ENCODE measurements at regions not wholly inside any gene's neighbourhood (a gene's known extent, or its start where the extent isn't known, plus 50 kb on each side); places are given as distances from the start of the nearest gene placed in this dataset.
"Not testable (repeated sequence)": the region's sequence is repeated elsewhere in the genome, so short reads cannot be mapped to it uniquely, and the experiment has no call there.

DNA sequence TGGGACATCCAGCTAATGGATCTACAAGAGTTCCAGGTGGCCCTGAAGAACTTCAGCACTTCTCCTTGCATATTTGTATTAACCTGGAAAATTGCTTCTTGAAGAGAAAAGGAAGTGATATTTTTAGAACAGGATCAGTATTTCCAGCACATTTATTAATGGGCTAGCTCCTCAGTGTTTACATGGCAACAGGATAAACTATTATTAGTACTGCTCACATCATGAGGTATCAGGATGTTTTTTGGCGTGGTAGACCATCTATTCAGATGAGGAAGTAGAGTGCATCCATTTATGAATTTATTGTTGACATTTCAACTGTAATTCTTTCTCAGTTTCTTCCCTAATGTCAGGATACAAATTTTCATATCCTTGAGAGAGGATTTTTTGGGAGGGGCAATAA is 144.4 kb downstream of the KCNRG start:
- no peak for DNase-seq

GRCh38 chr13:50161052-50161451 is 145.8 kb downstream of the KCNRG start:
- DNase-seq, result no peak

DNA sequence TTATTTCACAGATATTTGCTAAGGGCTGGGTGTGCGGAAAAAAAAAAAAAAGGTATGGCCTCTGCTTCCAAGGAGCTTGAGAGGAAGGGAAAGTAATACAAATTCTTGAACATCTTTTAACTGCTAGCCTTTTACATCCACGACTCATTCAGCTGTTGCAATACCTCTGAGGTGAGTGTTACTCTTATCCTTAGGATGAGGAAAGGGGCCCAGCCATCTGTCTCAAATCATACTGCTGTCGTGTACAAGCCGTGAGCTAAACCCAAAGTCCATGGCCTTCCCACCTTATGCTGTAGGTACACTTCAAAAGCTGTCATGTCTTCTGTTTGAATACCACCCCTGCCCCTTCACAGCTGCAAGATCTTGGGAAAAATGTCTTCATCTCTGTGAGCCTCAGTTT is 146.8 kb downstream of the KCNRG start:
- no peak for DNase-seq

GRCh38 chr13:50162567-50162966 is 147.3 kb downstream of the KCNRG start:
- DNase-seq, result no peak

GRCh38 chr13:50167224-50167947 is 152.1 kb downstream of the KCNRG start:
- no peak for DNase-seq

GRCh38 chr13:50167967-50168366 is 152.7 kb downstream of the KCNRG start:
- no peak for DNase-seq

DNA sequence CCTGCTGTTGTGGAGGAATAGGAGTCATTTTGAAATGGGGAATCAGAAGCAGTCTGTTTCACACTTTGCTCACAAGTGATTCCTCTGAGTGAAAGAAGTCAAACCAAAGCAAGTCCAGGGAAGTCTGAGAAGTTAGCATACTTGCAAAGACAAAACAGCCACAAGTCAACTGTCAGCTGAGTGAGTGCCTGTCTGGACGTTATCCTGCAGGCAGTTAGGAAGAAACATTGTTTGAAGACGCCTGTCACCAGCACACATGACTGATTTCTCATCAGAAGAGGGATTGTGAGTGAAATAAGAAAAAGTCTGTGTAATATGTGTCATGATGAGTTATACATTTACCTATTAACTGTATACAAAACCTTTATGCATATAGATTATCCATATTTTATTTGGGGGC is 153.5 kb downstream of the KCNRG start:
- DNase-seq, result no peak

- DNase-seq, result no peak
Observed at GRCh38 chr13:50170447-50171037, 155.3 kb downstream of the KCNRG start.

DNA sequence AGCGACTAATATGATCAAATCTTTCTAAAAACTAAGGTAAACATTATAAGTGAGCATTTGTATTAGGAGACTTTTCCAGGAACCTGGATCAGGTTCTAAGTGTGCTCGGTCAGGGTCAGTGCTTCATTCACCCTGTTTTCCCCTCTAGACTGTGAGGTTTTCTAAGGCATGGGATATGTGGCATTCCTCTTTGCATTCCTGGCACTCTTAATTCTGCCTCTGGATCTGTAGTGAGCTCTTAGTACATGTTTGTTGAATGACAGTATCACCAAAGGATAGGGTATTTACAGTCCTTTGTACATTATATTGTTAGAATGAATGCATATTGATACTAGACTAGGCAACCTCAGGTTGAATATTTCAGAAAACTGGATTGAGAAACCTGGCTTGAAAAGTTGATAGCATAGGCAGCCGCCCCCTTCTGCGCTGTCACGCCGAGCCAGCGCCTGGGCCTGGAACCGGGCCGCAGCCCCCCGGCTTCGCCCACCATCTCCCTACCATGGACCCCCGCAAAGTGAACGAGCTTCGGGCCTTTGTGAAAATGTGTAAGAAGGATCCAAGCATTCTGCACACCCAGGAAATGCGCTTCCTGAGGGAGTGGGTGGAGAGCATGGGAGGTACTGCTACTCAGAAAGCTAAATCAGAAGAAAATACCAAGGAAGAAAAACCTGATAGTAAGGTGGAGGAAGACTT is 156.5 kb downstream of the KCNRG start:
- no peak for DNase-seq

- DNase-seq, result not testable (repeated sequence)
Observed at GRCh38 chr13:50173045-50173444, 157.8 kb downstream of the KCNRG start.

DNA sequence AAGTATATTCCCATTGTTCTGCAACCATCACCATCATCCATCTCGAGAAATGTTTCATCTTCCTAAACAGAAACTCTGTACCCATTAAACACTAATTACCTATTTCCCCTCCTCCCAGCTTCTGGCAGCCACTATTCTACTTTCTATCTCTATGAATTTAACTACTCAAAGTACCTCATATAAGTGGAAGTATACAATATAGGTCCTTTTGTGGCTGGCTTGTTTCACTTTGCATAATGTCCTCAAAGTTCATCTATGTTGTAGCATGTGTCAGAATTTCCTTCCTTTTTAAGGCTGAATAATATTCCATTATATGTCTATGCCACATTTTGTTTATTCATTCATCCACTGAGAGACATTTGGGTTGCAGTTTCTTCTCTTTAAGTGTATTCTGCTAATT is 159.4 kb downstream of the KCNRG start:
- DNase-seq, result no peak

DNA sequence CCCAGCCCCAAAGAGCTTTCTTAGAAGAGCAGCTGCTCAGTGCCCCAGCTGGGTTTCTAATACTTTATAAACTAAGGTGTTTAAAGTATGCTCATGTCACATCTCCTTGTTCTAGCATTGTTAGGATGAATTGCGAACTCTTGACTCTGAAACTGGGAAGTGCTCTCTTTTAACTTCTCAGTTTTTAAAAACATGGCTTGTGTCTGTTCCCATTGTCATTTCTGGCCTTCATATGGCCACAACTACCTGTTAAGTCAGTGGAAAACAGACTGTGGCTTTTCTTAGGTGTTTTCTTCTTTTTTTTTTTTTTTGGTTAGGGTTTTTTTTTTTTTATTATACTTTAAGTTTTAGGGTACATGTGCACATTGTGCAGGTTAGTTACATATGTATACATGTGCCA is 164.7 kb downstream of the KCNRG start:
- no peak for DNase-seq

DNA sequence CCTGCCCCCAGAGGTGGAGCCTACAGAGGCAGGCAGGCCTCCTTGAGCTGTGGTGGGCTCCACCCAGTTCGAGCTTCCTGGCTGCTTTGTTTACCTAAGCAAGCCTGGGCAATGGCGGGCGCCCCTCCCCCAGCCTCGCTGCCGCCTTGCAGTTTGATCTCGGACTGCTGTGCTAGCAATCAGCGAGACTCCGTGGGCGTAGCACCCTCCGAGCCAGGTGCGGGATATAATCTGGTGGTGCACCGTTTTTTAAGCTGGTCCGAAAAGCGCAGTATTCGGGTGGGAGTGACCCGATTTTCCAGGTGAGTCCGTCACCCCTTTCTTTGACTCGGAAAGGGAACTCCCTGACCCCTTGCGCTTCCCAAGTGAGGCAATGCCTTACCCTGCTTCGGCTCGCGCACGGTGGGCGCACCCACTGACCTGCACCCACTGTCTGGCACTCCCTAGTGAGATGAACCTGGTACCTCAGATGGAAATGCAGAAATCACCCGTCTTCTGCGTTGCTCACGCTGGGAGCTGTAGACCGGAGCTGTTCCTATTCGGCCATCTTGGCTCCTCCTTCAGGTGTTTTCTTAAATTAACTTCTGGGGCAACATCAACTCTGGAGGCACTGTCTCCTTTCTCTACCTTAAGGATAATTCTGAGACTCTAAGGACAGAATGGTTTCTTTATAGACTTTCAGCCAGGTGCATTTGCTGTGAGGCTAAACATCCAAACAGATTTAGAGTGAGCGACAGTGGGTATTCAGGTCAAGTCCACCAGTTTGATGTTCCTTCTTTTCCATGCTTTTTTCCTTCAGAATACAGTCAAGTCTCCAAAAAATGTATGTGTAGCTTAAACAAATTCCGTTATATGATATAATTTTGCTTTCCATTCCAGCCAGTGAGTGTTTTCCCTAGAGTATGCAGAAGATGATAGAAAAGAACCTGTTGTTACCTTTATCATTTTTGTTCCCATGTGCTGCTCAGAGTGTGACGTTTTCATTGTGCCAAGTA is 170.8 kb downstream of the KCNRG start:
- not testable (repeated sequence) for DNase-seq

- DNase-seq, result no peak
Observed at GRCh38 chr13:50187352-50188029, 172.2 kb downstream of the KCNRG start.

GRCh38 chr13:50188696-50189095 is 173.5 kb downstream of the KCNRG start:
- no peak for DNase-seq

- DNase-seq, result peak in 1 of 2 donors; percentile 29
Observed at GRCh38 chr13:50189450-50189849, 174.2 kb downstream of the KCNRG start.

DNA sequence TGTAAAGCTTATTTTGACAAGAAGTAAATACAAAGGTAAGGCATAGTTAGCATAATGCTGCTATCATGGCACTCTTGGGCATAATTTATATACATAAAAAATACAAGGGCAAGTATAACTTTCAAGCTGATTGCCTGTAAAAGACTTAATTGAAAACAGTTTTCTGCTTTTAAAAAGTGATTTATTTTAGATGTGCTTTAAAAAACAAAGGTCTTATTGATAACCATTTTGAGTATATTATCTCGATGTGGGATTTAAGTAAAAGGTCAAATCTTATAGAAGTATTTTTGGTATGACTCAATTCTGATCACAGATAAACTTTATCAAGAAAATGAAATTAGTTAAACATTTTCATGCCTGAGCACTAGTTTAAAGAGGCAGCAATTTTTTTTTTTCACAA is 175.8 kb downstream of the KCNRG start:
- DNase-seq, result no peak

DNA sequence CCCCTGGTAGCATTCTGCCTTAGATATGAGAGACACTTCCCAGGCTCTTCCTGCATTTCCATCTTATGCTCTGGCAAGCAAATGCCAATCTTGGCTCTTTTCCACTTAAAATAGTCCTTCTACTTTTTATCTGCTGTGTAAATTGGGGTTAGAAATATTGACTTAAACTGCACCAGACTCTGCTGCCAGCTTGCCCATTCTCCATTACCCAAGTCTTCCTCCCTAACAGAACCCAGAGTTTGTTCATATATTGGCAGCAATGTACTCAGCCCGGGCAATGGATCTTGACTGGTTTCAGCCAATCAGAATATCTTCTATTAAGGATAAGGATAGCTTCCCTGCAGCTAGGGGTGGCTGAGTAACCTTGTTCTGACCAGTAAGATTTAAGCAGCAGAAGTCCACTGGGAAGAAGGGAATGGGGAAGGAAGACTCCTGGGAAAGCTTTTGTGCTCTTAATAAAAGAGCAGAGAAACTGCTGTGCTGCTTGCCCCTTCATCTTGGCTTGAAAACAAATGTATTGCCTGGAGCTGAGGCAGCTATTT is 177.1 kb downstream of the KCNRG start:
- DNase-seq, result no peak

DNA sequence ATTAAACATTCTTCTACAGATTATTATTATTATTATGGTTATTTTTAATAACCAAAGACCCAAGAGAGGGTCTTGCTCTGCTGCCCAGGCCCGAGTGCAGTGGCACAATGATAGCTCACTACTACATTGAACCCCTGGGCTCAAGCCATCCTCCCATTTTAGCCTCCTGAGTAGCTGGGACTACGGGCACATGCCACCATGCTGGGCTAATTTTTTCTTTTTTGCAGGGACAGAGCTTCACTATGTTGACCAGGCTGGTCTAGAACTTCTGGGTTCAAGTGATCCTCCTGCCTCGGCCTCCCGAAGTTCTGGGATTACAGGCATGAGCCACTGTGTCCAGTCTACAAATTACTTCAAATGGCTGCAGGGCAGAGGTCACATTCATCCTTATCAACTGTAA is 179.8 kb downstream of the KCNRG start:
- DNase-seq, result no peak

DNA sequence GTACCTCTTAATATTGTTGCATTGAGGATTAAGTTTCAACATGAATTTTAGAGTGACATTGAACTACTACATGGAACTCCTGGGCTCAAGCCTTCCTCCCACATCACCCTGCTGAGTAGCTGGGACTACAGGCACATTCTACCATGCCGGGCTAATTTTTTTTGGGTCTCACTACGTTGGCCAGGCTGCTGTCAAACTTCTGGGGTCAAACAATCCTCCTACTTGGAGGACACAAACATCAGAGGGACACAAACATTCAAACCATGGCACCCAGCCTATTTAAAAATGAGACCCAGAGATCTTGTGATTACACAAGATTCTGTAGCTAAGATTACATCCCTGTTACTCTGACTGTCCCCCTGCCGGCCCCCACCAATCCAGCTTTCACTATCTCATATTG is 180.9 kb downstream of the KCNRG start:
- DNase-seq, result no peak

- DNase-seq, result no peak
Observed at GRCh38 chr13:50197705-50198104, 182.5 kb downstream of the KCNRG start.

GRCh38 chr13:50198508-50198907 is 183.3 kb downstream of the KCNRG start:
- DNase-seq, result no peak
